ENCODE measurements at regions not wholly inside any gene's neighbourhood (a gene's known extent, or its start where the extent isn't known, plus 50 kb on each side); places are given as distances from the start of the nearest gene placed in this dataset.

- TF ChIP-seq ZNF274 (IDR thresholded peaks at IDR 0.05; ENCODE audit: low read depth, low read length) (no peak), SUZ12 (IDR thresholded peaks at IDR 0.05; ENCODE audit: extremely low read depth, insufficient read depth, insufficient read length) (no peak)
Observed at GRCh38 chr4:79489506-79489905, 81.5 kb upstream of the GK2 start.
